ENCODE measurements at regions not wholly inside any gene's neighbourhood (a gene's known extent, or its start where the extent isn't known, plus 50 kb on each side); places are given as distances from the start of the nearest gene placed in this dataset.

GRCh38 chr10:117863771-117864170, 183.0 kb downstream of the RAB11FIP2 start:
- Histone ChIP-seq H3K27me3 (ENCODE audit: insufficient read depth, low read length) (no peaks in the 10 kb centered on the region), H3K9ac (ENCODE audit: low read depth, low read length) (no peak overlapping the region), H3K27ac (ENCODE audit: low read length) (no peak overlapping the region), H3K36me3 (ENCODE audit: insufficient read depth, low read depth, low read length) (no peaks in the 10 kb centered on the region), H3K4me3 (ENCODE audit: low read length) (no peak overlapping the region), H3K4me1 (ENCODE audit: insufficient read depth, low read length) (no peaks in the 10 kb centered on the region), H3K9me3 (ENCODE audit: insufficient read depth, low read depth, low read length) (no peaks in the 10 kb centered on the region)

- Histone ChIP-seq H3K27ac (ENCODE audit: low read length) (no peak overlapping the region), H3K27me3 (ENCODE audit: insufficient read depth, low read length) (no peaks in the 10 kb centered on the region), H3K9ac (ENCODE audit: low read depth, low read length) (no peak overlapping the region), H3K4me1 (ENCODE audit: insufficient read depth, low read length) (no peaks in the 10 kb centered on the region), H3K4me3 (ENCODE audit: low read length) (no peak overlapping the region), H3K9me3 (ENCODE audit: insufficient read depth, low read depth, low read length) (no peaks in the 10 kb centered on the region), H3K36me3 (ENCODE audit: insufficient read depth, low read depth, low read length) (no peaks in the 10 kb centered on the region)
Measured at GRCh38 chr10:117865945-117866344, 180.8 kb downstream of the RAB11FIP2 start.

GRCh38 chr10:117868151-117868550, 178.6 kb downstream of the RAB11FIP2 start:
- Histone ChIP-seq H3K9me3 (ENCODE audit: insufficient read depth, low read depth, low read length) (no peaks in the 10 kb centered on the region), H3K9ac (ENCODE audit: low read depth, low read length) (no peak overlapping the region), H3K27me3 (ENCODE audit: insufficient read depth, low read length) (no peaks in the 10 kb centered on the region), H3K4me3 (ENCODE audit: low read length) (no peak overlapping the region), H3K36me3 (ENCODE audit: insufficient read depth, low read depth, low read length) (no peaks in the 10 kb centered on the region), H3K27ac (ENCODE audit: low read length) (no peak overlapping the region), H3K4me1 (ENCODE audit: insufficient read depth, low read length) (no peaks in the 10 kb centered on the region)

- no peak overlapping the region for H3K9ac ChIP-seq (ENCODE audit: low read depth, low read length)
- no peak overlapping the region for H3K27ac ChIP-seq (ENCODE audit: low read length)
- no peaks in the 10 kb centered on the region for H3K9me3 ChIP-seq (ENCODE audit: insufficient read depth, low read depth, low read length)
- H3K27me3 ChIP-seq (ENCODE audit: insufficient read depth, low read length), result no peaks in the 10 kb centered on the region
- H3K36me3 ChIP-seq (ENCODE audit: insufficient read depth, low read depth, low read length), result no peaks in the 10 kb centered on the region
- no peak overlapping the region for H3K4me3 ChIP-seq (ENCODE audit: low read length)
- no peaks in the 10 kb centered on the region for H3K4me1 ChIP-seq (ENCODE audit: insufficient read depth, low read length)
Measured at GRCh38 chr10:117875793-117876192, 170.9 kb downstream of the RAB11FIP2 start.

GRCh38 chr10:117876210-117876609, 170.5 kb downstream of the RAB11FIP2 start:
- H3K9ac ChIP-seq (ENCODE audit: low read depth, low read length), result no peak overlapping the region
- no peaks in the 10 kb centered on the region for H3K9me3 ChIP-seq (ENCODE audit: insufficient read depth, low read depth, low read length)
- no peak overlapping the region for H3K4me3 ChIP-seq (ENCODE audit: low read length)
- H3K4me1 ChIP-seq (ENCODE audit: insufficient read depth, low read length), result no peaks in the 10 kb centered on the region
- no peaks in the 10 kb centered on the region for H3K36me3 ChIP-seq (ENCODE audit: insufficient read depth, low read depth, low read length)
- no peak overlapping the region for H3K27ac ChIP-seq (ENCODE audit: low read length)
- no peaks in the 10 kb centered on the region for H3K27me3 ChIP-seq (ENCODE audit: insufficient read depth, low read length)

- Histone ChIP-seq H3K9me3 (ENCODE audit: insufficient read depth, low read depth, low read length) (no peaks in the 10 kb centered on the region), H3K27me3 (ENCODE audit: insufficient read depth, low read length) (no peaks in the 10 kb centered on the region), H3K36me3 (ENCODE audit: insufficient read depth, low read depth, low read length) (no peaks in the 10 kb centered on the region), H3K4me3 (ENCODE audit: low read length) (no peak overlapping the region), H3K9ac (ENCODE audit: low read depth, low read length) (no peak overlapping the region), H3K4me1 (ENCODE audit: insufficient read depth, low read length) (no peaks in the 10 kb centered on the region), H3K27ac (ENCODE audit: low read length) (no peak overlapping the region)
Measured at GRCh38 chr10:117878626-117879025, 168.1 kb downstream of the RAB11FIP2 start.

GRCh38 chr10:117884093-117884492, 162.6 kb downstream of the RAB11FIP2 start:
- Histone ChIP-seq H3K27ac (ENCODE audit: low read length) (no peak overlapping the region), H3K9me3 (ENCODE audit: insufficient read depth, low read depth, low read length) (no peaks in the 10 kb centered on the region), H3K36me3 (ENCODE audit: insufficient read depth, low read depth, low read length) (no peaks in the 10 kb centered on the region), H3K4me1 (ENCODE audit: insufficient read depth, low read length) (peaks cover 10% of the 10 kb centered on the region; the same call in 1 of the 2 replicates), H3K27me3 (ENCODE audit: insufficient read depth, low read length) (no peaks in the 10 kb centered on the region), H3K4me3 (ENCODE audit: low read length) (no peak overlapping the region), H3K9ac (ENCODE audit: low read depth, low read length) (no peak overlapping the region)

GRCh38 chr10:117884592-117884991, 162.1 kb downstream of the RAB11FIP2 start:
- Histone ChIP-seq H3K27ac (ENCODE audit: low read length) (no peak overlapping the region), H3K36me3 (ENCODE audit: insufficient read depth, low read depth, low read length) (no peaks in the 10 kb centered on the region), H3K4me3 (ENCODE audit: low read length) (no peak overlapping the region), H3K27me3 (ENCODE audit: insufficient read depth, low read length) (no peaks in the 10 kb centered on the region), H3K4me1 (ENCODE audit: insufficient read depth, low read length) (peaks cover 10% of the 10 kb centered on the region; the same call in 1 of the 2 replicates), H3K9me3 (ENCODE audit: insufficient read depth, low read depth, low read length) (no peaks in the 10 kb centered on the region), H3K9ac (ENCODE audit: low read depth, low read length) (no peak overlapping the region)

GRCh38 chr10:117885206-117885829, 161.4 kb downstream of the RAB11FIP2 start:
- no peaks in the 10 kb centered on the region for H3K27me3 ChIP-seq (ENCODE audit: insufficient read depth, low read length)
- H3K9ac ChIP-seq (ENCODE audit: low read depth, low read length), result no peak overlapping the region
- peaks cover 10% of the 10 kb centered on the region; the same call in 1 of the 2 replicates for H3K4me1 ChIP-seq (ENCODE audit: insufficient read depth, low read length)
- no peaks in the 10 kb centered on the region for H3K36me3 ChIP-seq (ENCODE audit: insufficient read depth, low read depth, low read length)
- H3K27ac ChIP-seq (ENCODE audit: low read length), result no peak overlapping the region
- no peak overlapping the region for H3K4me3 ChIP-seq (ENCODE audit: low read length)
- H3K9me3 ChIP-seq (ENCODE audit: insufficient read depth, low read depth, low read length), result no peaks in the 10 kb centered on the region

- H3K4me3 ChIP-seq (ENCODE audit: low read length), result no peak overlapping the region
- H3K36me3 ChIP-seq (ENCODE audit: insufficient read depth, low read depth, low read length), result no peaks in the 10 kb centered on the region
- no peaks in the 10 kb centered on the region for H3K9me3 ChIP-seq (ENCODE audit: insufficient read depth, low read depth, low read length)
- H3K4me1 ChIP-seq (ENCODE audit: insufficient read depth, low read length), result peaks cover 10% of the 10 kb centered on the region; the same call in 1 of the 2 replicates
- no peak overlapping the region for H3K27ac ChIP-seq (ENCODE audit: low read length)
- H3K27me3 ChIP-seq (ENCODE audit: insufficient read depth, low read length), result no peaks in the 10 kb centered on the region
- H3K9ac ChIP-seq (ENCODE audit: low read depth, low read length), result no peak overlapping the region
Measured at GRCh38 chr10:117886766-117887165, 160.0 kb downstream of the RAB11FIP2 start.

- H3K27me3 ChIP-seq (ENCODE audit: insufficient read depth, low read length), result no peaks in the 10 kb centered on the region
Measured at GRCh38 chr10:117889664-117890063, 157.1 kb downstream of the RAB11FIP2 start.

GRCh38 chr10:117892681-117893220, 154.0 kb downstream of the RAB11FIP2 start:
- H3K4me1 ChIP-seq (ENCODE audit: insufficient read depth, low read length), result peaks cover 9% of the 10 kb centered on the region; the same call in 1 of the 2 replicates
- no peaks in the 10 kb centered on the region for H3K9me3 ChIP-seq (ENCODE audit: insufficient read depth, low read depth, low read length)
- no peak overlapping the region for H3K27ac ChIP-seq (ENCODE audit: low read length)
- no peaks in the 10 kb centered on the region for H3K36me3 ChIP-seq (ENCODE audit: insufficient read depth, low read depth, low read length)
- H3K4me3 ChIP-seq (ENCODE audit: low read length), result no peak overlapping the region
- no peaks in the 10 kb centered on the region for H3K27me3 ChIP-seq (ENCODE audit: insufficient read depth, low read length)
- no peak overlapping the region for H3K9ac ChIP-seq (ENCODE audit: low read depth, low read length)

More at GRCh38 chr10:117889664-117890063, 157.1 kb downstream of the RAB11FIP2 start:
- no peaks in the 10 kb centered on the region for H3K36me3 ChIP-seq (ENCODE audit: insufficient read depth, low read depth, low read length)
- H3K9me3 ChIP-seq (ENCODE audit: insufficient read depth, low read depth, low read length), result no peaks in the 10 kb centered on the region
- H3K4me3 ChIP-seq (ENCODE audit: low read length), result no peak overlapping the region
- H3K9ac ChIP-seq (ENCODE audit: low read depth, low read length), result no peak overlapping the region
- H3K27ac ChIP-seq (ENCODE audit: low read length), result no peak overlapping the region
- H3K4me1 ChIP-seq (ENCODE audit: insufficient read depth, low read length), result peaks cover 20% of the 10 kb centered on the region; the same call in 1 of the 2 replicates

Data from iPS-20b (cell line).